Activated effector memory CD4-positive, alpha-beta T cell treated with anti-CD3 and anti-CD28 coated beads, Interleukin-2, amount 50 U/mL, for 16 hours (primary cell): ENCODE measurements at regions not wholly inside any gene's neighbourhood (a gene's known extent, or its start where the extent isn't known, plus 50 kb on each side); places are given as distances from the start of the nearest gene placed in this dataset.
"Not testable (repeated sequence)": the region's sequence is repeated elsewhere in the genome, so short reads cannot be mapped to it uniquely, and the experiment has no call there.

Source experiments
- DNase-seq: peaks from one replicate; pipeline ENCODE4 v3.0.0-alpha.2; 2020

DNA sequence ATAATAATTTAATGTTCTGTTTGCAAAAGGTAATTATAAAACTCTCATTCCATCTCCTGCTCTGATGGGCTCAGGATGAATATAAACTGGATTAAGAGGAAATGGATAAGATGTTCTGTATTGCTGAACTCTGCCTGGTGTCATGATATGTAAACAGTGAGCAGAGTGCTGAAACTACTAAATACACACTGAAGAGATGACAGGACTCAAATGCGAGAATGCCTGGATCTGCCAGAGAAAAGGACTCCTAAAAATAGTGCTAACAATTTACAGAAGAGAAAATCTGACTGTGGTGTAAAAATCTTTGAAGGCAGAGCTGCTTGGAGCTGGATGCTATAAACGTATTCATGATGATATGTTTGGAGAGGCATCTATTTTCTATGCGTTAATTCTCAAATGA is 303.2 kb downstream of the RWDD3 start:
- DNase-seq, result no peak

DNA sequence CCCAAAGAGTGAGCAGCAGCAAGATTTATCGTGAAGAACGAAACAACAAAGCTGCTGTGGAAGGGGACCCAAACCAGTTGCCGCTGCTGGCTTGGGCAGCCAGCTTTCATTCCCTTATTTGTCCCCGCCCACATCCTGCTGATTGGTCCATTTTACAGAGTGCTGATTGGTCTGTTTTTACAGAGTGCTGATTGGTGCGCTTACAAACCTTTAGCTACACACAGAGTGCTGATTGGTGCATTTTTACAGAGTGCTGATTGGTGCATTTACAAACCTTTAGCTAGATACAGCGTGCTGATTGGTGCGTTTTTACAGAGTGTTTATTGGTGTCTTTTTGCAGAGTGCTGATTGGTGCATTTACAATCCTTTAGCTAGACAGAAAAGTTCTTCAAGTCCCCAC is 304.2 kb downstream of the RWDD3 start:
- DNase-seq, result not testable (repeated sequence)

DNA sequence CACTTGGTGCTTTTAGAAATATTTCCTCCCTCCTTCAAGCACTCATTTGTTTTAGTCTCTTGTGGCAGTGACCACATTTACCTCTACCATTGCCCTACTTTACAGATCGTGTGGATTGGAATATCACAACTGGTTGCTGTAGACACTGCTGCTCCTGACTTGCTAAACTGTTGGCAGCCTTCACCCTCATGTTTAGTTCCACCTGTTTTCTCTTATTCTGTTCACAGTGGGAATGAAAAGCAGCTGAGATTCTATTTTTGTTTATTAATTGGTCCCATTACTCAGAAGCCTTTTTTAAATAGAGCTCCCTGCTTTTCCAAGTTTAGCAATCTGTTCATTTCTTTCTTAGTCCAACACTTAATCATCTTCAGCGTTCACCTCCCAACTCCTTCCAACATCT is 308.9 kb downstream of the RWDD3 start:
- DNase-seq, result no peak

DNA sequence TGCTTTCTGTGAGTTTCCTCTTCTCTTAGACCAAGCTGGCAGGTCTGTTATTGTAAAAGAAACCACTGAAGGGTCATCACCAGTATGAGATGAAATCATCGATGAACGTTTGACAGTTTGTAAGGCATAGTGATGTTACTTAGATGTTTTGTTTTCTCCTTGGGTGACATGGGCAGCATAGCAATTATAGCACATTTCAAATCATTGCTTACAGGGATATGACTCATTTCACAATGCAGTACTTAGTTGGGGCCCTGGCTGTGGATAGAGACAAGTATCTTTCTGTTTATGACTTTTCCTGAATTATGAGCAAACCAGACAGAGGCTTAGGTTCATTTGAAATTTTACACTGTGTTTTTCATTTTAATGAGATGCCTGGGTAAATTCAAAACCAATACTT is 313.0 kb downstream of the RWDD3 start:
- no peak for DNase-seq

DNA sequence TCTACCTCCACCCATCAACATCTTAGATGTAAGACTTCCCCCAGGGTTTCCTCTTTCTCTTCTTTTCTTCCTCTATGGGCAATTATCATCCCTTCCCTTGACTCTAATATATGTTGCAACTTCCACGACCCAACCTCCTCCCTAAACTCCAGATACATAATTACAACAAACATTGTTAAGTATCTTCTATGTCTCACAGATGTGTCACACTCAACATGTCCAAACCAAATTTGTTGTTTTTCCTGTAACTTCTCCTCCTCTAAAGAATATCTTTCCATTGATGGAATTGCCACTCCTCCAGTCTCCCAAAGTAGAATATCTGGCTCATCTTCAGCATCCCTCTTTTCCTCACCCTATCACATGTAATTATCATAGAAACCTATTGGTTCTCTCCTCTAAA is 314.2 kb downstream of the RWDD3 start:
- DNase-seq, result no peak

DNA sequence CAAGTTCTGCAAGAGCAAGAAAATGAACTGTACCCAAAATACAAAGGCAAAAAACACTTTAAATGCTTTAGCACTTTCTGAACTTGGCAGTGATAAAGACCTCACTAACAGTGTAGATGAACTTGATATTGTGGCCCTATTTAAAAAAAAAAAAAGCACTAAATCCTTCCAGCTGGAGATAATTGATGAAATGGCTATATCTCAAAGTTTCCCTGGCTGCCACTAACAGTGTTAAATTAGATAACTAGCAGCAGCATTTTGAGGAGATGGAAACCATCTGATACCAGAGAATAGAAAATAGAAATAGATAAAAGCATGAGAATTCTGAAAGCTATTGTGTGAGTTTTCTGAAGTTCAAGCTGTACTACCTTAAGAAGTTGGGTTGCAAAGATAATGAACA is 317.2 kb downstream of the RWDD3 start:
- no peak for DNase-seq

DNA sequence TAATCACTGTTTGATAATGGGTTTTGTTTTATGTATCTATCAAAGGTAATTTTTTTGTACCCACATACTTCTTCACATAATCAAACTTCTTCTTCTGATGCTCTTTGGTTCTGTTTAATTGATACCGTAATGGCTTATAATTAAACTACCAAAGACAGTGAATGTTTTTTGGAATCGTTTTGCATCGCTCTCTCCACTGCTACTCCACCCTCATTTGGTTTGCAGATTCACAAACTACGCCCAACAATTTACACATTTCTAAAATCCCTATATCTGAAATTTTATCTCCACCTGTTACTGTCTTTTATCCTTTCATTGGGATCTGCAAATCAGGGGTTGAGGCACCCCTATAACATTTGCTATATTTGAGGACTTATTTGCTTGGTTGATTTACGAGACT is 319.6 kb downstream of the RWDD3 start:
- no peak for DNase-seq

DNA sequence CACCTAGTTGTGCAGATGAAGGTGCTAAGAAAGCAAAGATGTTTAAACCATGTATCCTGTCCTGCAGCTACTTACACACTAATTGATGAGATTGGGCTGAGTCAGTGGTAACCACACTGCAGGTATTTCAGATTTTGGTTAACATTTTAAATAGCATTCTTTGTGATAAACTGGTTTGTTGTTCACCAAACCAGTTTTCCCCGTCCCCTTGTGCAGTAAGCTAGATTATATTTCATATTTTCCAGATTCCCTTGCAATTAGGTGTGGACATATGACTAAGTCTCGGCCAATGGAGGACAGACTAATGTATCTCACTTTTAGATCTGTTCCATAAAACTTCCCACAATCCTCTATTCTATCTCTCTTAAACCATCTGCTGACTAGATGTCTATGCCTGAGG is 320.4 kb downstream of the RWDD3 start:
- no peak for DNase-seq

DNA sequence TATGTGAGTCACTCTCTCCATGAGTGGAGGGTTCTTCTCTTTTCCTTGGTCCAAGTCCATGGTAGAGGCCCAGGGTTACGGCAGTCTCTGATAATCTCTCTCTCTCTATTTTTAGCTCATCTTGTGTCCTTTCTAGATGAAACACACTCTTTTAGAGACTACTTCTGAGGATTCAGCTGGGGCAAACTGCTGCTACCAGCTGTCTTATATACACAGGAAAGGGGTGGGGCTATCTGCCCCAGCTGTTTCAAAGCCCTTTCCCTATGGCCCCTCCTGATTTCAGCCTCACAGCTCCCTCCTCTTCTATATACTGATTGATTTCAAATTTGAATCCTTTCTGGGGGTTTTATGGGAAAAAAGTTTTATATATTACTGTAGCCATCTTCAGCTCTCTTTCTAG is 324.8 kb downstream of the RWDD3 start:
- no peak for DNase-seq

DNA sequence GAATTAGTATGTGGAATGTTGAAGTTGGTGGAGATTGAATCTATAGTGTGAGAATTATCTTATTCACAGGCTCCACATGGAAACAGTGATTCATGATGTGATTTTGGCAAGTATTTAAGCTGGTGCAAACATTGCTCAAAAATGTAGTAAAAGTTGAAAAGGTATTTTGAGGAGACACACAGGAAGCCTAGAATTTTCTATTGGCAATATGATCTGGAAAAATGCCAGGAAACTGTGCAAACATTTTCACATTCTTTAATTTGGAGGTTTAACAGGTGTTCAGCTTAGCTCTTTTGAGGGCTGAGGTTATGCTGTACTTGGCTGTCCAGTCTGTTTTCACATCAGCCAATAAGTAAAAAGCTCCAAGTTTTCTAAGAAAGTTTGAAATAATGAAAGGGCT is 327.3 kb downstream of the RWDD3 start:
- no peak for DNase-seq

DNA sequence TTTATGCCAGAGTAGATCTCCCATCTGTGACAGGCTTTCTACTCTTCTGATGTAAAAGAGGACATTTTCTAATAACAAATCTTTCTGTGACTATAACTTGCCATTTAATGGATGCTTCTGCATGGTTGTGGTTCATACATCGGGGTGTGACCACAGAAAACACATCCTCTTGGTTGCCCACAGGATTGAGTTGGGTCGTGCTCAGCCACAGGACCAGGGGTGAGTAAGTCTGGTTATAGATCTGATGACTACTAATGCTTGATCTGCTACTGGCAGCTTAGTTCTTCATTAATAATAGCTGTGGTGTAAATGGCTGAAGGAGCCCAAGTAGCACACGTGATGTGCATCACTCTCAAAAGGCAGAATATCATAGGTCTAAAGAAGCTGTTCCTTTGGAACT is 328.2 kb downstream of the RWDD3 start:
- DNase-seq, result no peak

DNA sequence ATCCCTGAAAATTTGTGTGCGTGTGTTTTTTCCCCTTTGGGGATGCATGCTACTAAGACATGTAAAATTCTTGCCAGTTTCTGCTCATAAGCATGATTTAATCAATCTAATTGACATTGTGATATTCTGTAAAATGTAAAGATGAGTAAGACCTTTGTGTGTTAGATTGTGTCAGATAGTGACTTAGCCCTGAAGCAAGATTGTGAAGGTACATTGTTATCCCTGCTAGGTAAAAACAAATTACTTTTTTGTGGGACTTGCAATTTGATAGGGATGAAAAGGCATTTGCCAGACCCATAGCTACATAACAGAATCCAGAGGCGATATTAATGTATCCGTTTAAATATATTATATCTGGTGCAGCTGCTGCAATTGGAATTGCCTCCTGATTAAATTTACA is 338.0 kb downstream of the RWDD3 start:
- no peak for DNase-seq

DNA sequence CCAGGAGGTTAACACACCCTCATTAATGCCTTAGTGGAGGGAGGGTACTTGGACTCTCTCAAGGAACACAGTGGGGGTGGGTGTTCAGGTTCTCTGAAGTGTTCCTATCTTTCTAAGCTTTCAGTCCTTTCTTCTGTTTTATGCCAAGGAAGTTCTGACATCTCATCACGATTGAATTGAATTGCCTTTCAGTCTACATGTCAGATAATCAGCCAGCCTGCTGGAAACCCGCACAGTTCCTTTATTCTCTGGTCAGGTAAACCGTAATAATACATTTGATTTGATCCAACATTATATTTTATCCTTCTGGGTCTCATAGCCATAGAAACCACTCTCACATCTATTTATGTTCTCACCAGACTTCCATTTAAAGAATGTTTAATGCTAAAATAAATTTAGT is 339.0 kb downstream of the RWDD3 start:
- DNase-seq, result no peak

DNA sequence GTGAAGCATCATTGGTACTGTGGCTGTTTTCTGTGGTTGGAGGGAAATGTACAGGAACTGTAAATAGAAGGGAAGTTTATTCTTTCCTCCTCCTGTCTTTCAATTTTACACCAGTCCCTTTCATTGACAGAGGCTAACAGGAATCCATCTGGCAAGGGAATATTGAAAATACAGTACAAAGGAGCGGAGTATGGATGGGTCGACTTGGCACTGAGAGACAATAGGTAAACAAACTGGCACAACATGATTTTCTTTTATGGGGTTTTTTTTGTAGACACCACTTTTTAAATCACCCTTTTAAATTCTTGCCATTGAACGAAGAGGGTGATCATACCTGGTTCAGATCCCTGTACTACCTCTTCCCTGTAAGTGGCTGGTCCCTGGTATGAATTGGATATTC is 341.3 kb downstream of the RWDD3 start:
- no peak for DNase-seq

DNA sequence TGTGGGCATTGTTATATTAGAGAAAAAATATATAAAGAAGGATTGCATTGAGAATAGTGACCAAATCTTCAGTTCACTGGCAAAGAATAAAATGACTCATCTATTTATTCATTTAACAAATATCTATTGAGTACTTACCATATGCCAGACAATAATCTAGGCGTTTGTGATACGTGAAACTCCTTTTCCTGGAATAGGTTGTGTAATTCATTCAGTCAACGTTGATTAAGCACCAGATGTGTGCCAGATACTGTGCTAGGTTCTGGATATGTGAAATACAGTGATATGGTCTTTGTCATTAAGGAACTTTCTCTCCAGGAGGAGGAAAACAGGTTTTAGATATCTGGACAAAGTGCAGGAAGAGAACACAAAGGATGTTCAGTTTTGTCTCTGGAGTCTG is 344.5 kb downstream of the RWDD3 start:
- DNase-seq, result no peak

DNA sequence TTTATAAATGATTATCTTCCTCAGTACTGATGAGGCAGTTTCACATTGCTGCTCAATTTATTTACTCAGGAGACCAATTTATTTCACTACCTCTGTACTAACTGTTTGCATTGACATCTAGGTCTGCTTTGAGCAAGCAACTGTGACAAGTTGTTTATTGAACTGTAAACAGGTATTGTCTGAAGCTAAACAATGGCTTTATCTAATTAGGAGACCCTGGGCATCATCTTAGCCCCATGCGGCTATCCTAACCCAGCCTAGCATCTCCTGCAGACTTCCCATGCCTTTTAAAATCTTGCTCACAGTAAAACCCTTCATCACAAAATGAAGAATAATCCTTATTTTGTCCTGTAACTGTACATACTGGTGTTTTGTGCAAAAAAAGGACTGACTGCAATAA is 348.2 kb downstream of the RWDD3 start:
- DNase-seq, result no peak

DNA sequence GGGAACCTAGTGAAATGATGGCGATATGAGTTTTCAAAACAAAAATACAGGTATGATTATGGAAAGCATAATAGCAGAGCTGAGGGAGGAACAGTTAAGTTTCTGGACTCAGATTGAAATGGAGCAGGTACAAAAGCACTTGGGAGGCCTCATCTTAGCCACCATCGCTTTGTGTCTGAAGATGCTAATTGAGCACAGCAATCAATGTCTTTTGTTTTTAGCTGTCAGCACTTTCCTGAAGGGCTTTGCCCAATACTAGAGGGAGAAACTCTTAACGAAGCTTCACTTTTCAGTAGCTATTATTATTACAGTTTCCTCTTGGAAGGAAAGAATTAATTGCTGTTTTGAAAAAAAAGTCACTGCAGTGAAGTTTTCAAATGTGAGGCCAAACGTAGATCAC is 348.7 kb downstream of the RWDD3 start:
- DNase-seq, result no peak

DNA sequence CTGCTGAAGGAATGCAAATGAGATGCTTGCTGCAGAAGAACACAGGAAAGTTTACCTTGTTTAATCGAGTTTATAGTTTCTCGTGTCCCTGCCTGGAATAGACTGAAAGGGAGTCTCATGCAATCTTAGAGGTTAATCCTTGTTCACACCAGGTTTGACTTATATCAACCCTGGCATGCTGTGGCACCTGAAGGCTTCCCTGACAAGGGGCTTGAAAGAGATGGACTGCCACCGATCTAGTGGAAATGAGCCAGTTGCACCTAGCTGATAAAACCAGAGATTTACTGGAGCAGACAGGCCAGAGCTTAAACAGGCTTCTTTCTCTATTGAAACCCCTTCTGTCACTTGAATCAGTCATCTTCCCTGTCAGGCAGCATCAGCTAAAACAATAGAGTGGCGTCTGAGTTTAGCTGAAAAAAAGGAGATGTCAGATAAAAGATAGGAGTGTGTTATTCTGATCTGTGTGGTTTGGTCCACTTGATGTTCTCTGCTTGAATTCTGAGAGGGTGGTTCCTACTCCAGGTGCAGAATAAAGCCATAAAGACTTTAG is 349.7 kb downstream of the RWDD3 start:
- no peak for DNase-seq

DNA sequence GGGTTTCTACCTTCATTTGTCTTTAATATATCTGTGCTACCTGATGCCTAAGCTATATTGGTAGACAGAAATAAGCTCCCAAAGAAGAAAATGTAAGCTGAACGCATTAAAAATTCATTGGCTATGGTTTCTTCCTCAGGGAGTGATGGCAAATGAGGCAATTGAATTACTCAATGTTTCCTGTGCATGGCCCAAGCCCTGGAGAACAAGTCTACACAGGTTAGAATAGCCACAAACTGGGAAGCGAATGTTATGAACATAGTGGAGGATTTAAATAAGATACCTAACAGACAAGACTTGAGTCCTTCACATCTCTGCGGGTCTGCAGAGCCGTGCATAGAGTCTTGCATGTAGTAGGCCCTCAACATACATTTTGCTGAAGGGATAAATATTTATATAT is 350.3 kb downstream of the RWDD3 start:
- no peak for DNase-seq

DNA sequence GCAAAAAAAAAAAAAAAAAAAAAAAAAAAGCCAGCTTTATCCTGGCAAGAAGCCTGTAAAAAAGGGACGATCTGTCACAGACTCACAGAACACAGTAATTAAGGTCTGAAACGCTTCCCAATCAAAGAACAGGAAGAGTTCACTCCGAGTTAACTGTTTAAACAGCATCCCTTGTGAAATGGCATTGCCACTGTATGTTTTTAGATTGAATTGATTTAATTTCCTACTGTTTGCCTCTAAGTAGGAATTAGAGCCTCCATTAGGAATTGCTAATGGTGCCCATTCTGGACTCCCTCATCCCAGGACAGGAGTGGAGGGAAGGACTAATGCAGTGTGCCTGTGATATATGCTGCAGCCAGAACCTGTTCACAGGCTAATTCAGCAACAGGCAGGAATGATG is 370.8 kb downstream of the RWDD3 start:
- DNase-seq, result no peak

DNA sequence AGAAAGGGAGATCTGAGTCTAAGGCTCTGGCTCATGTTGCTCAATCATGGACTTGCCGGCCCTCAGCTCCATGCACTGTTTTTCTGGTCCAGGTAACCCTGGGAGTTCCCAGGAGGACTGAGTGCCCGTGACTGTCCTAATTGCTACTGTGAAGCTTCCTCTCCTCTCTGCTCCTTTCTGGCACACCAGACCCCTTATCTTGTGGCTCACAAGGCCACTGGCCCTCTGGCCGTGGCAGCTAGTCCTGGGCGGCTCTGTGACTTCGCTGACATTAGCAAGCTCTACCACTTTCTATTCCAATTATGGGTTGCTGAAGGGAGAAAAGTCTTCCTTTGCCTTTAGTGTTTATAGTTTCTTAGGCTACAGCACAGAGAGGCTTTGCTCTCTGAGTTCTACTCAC is 380.2 kb downstream of the RWDD3 start:
- DNase-seq, result no peak

DNA sequence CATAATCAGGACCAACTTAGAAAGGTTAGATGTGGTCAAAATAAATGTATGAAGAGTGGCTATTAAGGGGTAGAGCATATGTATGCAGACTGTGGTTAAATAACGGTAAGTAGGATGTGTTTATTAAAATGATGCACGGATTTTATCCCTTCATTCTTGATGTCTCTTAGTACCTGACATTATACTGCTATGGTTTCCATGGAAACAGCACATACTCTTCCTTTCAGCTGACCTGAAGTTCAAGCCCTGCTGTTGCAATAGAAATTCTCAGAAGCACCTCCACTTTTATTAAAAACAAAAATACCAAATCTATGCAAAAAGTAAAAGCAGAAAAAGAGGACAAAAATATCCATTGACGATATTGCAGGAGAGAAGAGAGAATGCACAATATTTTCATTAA is 381.4 kb downstream of the RWDD3 start:
- DNase-seq, result no peak

DNA sequence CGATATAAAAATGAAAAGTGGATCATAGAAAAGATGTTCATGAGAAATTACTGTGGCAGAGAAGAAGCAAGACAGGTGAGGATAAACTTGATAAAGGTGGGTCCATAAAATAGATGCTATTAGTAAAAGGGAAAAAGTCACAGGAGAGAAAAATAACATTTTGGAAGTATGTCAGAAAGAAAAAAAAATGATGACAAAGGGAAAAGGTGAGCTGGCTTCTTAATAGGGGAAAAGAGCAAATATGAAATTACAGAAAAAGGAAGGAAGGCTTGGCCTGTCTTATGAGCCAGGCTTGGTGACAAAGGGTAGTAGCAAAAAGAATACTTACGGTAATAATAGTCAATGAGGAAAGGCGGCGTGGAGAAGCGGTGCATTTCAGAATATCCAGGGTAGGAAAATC is 386.1 kb downstream of the RWDD3 start:
- no peak for DNase-seq

DNA sequence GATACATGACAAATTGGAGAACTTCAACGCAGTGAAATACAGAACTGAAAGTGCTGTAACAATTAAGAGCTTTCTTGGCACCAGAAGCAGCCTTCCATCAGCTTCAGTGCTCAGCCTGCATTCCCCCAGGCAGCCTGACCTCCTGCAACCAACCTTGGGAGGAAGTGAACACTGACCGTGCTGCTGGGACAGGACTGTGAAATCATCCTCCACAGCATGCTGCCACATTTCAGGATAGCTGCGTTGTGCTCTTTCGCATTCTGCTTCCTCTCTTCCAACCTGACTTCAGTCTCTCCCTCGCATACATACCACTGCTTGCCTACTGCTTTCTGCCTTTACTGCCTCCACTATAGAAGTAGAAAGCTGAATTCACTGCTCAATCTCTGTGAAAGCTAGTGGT is 388.6 kb downstream of the RWDD3 start:
- DNase-seq, result no peak

DNA sequence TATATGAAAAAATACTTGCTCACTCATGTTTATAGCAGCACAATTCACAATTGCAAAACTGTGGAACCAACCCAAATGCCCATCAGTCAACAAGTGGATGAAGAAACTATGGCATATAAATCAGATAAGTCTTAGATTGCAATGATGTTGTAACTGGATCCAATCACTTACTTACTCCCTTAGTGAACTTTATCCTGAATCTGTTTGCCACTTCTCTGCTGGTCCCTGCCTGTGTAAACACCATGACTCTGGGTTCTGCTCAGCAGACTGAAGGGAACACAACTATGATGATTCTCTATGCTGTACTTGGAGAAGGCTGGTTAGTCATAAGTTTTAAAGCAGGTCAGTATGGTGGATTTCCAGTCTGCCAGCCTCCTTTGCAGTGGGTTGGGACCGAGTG is 391.2 kb downstream of the RWDD3 start:
- no peak for DNase-seq

DNA sequence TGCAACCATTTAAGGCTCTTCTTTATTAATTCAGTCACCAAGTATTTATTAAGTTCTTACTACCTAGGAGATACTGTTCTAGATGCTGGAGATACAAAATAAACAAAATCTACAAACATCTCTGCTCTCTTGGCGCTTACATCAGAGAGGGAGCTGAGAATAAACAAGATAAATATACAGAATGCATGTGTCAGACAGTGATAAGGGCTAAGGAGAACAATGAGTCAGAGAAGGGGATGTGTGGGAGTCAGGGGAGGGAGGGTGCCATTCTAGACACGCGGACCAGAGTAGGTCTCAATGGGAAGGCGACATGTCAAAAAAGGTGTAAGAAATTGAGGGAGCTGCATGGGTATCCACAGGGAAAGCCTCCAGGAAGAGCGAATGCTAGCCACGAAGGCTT is 393.2 kb downstream of the RWDD3 start:
- no peak for DNase-seq
